A172 (cell line): ENCODE measurements at regions not wholly inside any gene's neighbourhood (a gene's known extent, or its start where the extent isn't known, plus 50 kb on each side); places are given as distances from the start of the nearest gene placed in this dataset.
"Not testable (repeated sequence)": the region's sequence is repeated elsewhere in the genome, so short reads cannot be mapped to it uniquely, and the experiment has no call there.

Source experiments
- DNase-seq: peaks from one replicate; pipeline ENCODE4 v3.0.0-alpha.2; 2015; ENCODE audit warnings: low spot score

DNA sequence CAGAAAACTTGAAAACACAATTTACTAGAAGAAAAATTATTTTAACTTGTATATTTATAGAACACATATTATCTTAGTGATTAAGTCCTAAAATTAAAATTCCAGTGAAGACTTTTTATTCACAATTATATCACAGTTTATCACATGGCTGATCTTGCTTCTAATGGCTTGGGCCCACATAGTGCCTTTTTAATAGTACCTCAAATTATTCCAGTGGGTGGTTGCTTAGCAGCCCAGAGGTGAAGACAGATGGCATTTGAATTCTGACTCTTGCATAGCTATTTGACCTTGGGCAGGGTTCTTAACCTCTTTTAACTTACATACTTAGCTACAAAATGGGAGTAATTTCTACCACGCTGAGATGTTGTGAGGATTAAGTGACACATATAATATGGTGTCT, 214.7 kb upstream of the SGO1 start:
- no peak for DNase-seq

DNA sequence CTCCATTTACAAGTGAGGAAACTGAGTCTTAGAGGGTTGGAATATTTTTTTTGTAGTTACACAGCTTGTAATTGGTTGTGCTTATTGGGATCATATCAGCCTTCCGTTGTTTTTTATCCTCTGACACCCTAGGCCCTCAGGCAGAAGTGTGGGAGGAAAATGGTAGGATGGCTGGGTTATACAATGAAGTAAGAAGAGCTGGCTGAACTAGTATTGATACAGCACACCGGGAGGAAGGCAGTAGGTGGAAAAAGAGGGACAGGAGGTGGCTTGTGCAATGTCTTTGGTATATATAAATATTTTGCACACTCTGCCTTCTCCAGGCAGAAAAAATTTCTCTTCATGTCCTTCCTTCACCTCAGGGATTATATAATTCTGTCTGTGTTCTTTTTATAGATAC, 214.3 kb upstream of the SGO1 start:
- no peak for DNase-seq

DNA sequence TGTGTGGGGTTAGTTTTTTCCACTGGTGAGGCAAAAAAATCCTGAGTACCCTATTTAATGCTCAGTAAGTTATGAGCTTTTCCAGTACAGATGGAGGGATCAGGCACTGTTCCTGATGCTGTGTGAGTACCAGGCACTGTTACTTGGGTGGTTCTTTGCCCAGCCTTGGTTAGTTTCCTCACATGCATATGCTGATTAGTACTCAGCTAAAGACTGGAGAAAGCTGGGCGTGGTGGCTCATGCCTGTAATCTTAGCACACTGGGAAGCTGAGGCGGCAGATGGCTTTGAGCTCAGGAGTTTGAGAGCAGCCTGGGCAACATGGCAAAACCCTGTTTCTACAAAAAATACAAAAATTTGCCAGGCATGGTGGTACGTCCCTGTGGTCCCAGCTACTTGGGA, 210.3 kb upstream of the SGO1 start:
- no peak for DNase-seq

DNA sequence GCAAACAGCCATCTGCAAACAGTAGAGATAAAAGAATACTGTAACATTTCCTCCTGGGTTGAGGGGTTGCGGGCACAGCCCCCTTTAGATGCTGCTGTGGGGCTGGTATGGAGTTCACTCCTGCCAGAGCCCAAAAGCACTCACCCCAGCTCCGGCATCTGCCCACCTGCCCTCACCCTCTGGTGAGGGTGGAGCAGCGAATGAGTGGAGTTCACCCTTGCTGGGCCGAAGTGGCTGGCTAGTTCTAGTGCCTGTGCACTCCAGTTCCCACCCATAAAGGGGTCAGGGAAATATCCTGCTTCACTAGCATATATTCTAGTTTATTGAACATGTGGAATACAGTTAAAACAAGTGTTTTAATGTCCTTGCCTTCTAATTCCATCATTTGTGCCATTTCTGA, 209.7 kb upstream of the SGO1 start:
- DNase-seq: no peak

DNA sequence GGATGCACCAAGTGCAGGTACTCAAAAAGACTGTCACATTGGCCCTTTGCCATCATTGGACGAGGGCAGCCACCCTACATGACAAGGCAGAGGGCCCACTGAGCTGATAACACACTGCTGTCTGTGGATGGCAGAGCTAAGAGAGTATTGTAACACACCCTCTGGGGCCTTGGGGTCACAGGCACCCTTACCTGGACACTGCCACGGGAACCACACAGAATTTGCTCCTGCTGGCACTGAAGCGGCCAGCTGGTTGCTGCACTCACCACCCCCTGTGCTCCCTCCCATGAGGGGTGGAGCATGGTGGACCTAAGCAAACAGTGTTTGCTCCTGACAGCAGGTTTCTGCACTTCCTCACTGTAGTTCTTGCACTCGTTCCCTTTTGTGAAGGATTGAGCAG, 208.2 kb upstream of the SGO1 start:
- DNase-seq: no peak

DNA sequence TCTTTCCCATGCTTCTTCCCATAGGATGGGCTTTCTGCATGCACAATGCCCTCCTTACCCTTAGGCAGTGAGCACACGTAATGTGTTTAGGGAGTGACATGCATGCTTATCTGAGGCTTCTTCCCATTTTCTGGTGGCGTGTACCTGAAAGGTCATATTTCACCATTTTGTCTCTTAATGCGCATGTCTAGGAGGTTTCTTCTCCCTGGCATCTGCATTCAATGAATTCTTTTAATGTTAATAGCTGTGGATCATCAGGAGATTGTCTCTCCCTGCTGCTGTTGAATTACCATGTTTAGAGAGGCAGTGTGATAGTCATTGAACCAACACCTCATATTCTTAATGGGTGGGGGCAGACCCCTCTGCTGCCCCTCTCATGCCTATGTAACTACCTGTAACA, 205.6 kb upstream of the SGO1 start:
- DNase-seq: no peak

DNA sequence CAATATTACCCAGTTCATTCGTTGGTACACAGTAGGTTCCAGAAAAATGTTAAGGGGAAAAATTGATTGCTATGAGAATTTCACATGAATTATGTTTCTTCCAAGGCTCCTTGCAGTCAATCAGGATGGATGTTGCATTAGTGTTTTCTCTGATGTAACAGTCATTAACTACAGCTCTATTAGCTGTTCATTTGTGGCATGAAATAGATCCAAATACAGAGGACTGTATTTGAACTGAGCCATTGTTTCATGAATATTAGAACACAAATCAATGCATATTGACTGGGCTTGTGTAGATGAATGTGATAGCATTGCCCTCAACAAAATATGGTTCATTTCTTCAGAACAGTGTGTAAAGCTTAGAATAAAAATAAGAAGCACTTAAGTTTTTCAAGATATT, 203.0 kb upstream of the SGO1 start:
- DNase-seq: no peak

DNA sequence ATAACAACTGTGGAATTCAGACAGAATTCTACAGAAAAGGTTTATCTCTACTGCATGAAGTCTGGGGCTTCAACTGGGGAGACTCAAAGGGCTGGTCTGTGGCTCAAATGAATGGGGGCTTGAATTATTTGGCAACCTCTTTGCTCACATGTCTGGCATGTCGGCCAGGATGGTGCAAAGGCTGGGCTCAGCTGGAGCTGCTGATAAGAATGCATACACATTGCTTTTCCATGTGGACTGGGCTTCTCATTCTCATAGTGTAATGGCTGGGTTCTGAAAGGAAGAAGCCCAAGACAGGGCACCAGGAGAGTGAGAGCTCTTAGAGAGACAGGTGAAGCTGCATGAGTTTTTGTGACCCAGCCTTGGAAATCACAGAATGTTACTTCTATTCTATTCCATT, 194.3 kb upstream of the SGO1 start:
- no peak for DNase-seq

DNA sequence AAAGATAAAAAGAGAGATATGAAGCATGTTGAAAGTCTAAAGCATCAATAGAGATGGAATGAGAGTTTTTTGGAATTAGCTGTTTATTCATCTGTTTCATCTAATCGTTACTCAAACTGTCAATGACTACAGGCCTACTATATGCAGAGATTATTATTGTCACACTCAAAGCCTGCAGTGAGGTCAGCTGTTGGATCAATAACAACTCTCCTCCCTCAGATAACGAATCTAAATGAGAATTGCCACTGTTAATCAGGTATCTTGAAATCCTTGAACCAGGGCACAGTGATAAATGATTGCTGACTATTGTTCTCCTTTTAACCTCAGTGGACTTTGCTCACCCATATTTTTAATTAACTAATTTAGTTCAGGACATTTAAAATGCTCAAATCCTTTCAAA, 192.3 kb upstream of the SGO1 start:
- no peak for DNase-seq

DNA sequence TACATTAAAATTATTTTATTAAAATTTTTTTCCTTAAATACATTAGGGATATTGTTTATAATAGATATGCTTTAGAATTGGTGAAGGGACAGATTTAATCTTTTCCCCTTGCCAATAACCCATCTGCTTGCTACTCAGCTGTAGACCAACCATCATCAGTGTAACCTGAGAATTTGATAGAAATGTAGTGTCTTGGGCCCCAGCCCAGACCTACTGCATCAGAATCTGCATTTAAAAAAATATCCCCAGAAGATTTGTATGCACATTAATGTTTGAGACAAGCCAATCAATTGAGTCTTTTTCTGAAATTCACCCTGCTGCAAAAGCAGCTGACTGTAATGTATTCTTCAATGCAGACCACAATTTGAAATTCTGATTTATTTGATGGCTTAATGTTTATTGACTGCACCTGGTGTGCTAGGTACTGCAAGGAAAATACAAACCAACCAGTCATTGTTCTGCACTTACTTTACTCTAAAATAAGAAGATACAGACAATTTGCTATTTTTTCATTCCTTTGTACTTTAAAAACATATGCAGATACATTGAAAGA, 190.7 kb upstream of the SGO1 start:
- no peak for DNase-seq

DNA sequence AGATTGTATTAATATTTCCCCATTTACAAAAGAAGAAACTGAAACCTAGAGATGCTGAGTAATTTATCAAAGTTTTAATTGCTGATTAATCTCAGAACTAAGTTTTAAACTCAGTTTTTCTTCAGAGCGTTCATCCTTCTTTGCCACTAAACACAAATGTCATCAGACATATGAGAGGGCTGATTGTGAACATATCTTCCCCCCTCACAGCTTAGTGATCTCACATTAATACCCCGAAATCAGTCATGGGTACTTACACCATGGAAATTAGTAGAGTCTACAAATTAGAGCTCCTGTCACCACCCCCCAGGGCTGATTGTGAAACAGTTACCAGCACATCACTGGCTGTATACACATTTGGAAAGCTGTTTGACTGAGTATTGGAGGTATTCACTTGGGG, 189.3 kb upstream of the SGO1 start:
- no peak for DNase-seq

DNA sequence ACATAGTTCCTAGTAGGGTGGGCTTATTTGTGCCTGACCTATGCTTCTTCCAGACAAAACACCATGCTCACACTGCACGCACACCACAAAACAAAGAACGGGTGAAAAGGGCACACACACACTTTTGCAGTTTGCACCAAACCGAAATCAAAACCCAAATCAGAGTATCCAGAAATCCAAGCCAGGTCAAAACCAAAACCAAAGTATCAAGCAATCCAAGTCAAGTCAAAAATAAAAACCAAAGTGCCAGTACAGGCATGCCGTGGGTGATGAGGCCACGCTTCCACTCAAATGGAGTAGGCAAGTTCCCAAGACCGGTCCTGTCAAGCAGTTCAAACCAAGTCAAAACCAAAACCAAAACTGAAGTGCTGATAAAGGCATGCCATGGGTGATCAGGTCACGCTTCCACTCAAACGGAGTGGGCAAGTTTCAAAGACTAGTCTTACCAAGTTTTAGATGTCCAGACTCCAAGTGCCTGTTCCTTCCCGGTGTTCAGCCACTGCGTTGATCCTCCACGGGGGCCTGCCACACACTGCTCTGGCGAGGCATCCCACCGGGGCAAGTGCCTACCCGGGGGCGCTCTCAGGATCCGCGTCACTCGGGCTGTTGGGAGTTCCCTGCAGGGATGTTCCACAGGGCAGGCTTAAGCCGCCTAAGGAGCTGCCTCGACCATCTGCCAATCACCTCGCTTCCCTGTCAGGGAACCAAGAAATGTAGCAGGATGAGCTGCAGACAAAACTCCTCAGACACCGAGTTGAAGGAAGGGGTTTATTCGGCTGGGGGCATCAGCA, 184.5 kb upstream of the SGO1 start:
- not testable (repeated sequence) for DNase-seq

DNA sequence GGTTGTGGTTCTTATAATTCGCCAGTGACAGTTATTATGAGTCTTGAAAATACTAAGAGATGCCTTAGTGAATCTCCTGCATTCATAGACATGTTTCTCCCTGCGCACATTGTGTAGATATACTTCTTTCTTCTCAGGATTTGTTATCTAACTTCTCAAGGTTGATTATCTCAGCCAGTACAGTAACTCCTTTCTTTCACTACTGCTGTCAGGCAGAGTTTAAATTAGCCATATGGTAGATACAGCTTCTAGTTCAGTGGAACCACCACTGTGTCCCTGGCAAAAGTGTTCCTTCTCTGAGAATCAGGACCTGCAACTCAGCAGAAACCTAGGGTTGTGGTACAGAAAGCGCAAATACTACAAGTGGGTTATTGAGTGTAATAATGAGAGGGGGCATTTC, 175.0 kb upstream of the SGO1 start:
- no peak for DNase-seq

DNA sequence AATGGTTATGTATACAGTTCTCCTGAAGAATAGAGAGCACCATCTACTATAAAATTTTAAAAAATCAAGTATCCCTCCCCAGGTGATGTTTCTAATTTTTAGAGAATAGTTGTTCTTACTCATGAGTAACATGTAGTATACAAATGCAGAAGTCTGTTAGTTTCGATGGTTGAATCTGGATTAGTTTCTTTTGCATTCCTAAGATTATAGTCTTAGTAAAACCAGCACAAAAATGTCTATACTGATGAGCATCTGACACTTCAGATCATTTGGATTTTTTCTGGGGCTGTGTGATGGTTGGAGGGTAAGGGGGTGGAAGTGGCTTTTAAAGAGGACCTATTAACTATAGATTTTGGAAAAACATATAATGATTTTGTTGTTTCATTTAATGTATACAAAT, 167.3 kb upstream of the SGO1 start:
- DNase-seq: no peak

DNA sequence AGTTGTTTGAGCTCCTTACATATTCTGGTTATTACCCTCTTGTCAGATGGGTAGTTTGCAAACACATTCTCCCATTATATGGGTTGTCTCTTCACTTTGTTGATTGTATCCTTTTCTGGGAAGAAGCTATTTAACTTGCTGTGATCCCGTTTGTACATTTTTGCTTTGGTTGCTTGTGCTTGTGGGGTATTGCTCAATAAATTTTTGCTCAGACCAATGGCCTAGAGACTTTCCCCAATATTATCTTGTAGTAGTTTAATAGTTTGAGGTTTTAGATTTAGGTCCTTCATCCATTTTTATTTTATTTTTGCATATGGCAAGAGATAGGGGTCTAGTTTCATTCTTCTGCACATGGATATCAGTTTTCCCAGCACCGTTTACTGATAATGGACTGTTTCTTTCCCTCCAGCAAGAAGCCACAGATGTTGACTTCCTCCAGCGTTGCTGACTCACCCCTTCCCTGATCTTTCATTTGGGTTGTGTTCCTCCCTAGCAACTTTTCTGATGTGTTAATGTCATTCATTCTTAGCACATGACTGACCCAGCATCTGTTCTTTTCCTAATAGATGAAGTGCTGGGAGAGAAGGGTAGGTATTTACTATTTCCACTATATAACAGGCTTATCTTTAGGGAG, 166.7 kb upstream of the SGO1 start:
- DNase-seq: no peak

DNA sequence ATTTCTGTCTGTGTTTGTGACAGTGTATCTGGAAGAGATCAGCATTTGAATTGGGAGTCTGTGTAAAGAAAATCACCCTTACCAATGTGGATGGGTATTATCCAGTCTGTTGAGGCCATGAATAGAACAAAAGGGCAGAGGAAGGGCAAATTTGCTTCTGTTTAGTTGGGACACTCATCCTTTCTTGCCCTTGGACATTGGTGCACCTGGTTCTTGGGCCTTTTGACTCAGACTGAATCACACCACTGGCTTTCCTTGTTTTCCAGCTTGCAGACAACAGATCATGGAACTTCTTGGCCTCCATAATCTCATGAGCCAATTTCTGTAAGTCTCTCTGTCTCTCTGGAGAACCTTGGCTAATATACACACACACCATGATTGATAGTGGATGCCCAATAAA, 164.4 kb upstream of the SGO1 start:
- no peak for DNase-seq

DNA sequence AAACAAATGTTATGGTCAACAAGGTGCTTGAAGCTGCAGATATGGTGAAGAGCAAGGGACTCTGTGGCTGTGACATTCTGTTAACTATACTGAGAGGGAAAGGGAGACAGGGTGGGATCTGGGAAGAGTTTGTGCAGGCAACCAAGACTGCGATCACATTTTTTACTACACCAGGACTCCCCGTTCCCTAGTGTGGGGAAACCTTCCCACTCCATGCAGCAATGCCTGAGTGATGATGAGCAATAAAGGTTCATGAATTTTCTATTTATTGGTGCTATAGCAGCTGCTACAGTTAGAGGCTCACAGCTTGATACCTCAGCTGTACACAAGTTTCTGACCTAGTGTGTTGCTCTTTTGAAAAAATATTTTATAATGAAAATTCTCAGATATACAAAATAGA, 160.9 kb upstream of the SGO1 start:
- DNase-seq: no peak

DNA sequence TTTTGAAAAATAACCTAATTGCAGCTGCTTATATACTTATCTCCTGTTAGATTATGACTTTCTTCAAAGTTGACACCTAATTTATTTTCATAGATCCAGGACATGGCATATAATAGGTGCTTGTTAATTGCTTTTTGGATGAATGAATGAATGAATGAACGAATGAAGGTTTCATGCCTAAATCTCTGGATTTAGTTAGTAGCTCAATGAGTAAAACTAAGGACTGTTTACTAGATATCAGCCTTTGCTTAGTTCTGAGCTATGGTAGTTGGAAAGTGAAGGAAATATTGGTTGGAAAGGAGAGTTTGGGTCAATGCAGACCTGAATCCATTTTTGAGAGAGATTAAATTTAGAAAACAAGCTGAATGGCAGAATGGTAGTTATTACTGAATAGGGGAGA, 160.4 kb upstream of the SGO1 start:
- DNase-seq: no peak

DNA sequence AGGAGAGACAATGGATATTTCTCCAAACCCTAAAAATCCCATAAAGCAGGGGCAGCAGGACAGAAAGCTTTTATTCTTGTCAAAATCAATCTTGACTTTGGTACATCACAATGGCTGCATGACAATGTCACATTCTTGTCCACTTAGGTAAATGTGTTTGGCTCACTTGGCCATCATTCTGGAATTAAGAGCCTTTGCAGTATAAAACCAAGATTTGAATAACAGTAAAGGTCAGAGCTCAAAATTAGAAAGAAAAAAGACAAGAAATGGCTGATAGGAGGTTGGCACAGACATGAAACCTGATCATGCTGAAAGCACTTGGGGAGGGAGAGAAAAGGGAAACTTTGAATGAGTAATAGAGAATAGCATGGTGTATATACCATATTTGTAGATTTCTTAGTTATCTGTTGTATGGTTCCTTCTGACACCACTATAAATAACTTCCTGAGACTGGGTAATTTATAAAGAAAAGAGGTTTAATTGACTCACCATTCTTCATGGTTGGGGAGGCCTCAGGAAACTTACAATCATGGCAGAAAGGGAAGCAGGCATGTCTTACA, 158.5 kb upstream of the SGO1 start:
- DNase-seq: no peak

DNA sequence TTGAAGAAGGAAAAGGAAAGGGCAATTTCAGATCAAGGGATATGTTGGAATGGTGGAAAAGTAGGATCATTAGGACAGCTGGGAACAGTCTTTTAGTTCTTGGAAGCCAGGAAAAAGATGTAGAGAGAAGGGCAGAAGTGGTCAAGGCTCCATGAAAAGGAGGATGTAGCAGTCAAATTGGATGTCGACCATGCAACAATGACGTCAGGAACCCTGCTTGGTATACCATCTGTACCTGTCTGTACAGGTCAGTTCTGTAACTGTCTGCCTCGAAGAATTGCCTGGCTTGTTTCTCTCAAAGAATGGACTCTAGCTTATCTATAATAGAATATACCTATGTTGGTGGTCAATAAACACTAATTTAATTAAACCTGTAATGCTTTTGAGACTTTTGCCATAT, 157.8 kb upstream of the SGO1 start:
- no peak for DNase-seq

DNA sequence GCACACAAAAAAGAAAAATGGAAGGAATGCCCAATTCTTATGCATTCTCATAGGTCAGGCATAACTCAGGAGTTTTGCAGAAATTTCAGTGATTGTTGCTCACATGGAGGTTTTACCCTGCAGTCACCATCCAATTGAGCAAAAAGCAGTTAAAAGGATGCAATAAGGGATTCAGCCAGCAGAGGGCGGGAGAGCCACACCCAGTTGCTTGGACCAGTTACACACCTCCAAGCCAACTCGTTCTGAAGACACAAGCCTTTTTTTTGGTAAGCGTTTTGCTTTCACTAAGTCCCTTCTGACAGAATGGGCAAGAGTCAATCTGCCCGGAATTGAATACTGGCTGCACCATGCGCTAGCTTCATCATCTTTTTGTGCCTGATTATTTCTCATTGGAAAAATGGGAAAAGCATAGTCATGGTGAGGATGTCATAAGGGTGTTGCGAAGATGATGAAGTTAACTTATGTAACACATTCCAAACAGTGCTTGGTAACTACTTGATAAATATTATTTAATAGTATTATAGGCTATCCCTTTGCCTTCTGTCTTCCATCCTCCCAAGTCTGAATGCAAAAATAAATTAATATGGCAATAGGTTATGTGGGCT, 154.4 kb upstream of the SGO1 start:
- peak; percentile 84 for DNase-seq

DNA sequence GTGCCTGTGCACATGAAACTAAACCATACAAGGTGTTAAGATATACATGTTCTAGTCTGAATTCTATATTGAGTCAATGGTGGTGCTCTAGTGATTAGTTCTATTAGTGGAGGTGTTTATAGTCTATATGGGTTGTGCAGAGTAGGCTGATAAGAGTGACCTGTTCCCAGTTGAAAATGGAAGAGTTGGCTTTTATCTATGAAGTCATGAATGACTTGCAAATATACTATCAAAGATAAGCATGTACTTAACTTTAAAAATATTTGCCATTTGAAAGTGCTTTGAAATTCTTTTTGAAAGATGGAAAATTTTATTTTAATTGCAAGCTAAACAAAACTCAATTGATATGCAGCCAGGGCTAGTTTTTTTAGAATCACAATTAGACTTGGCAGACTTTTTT, 150.6 kb upstream of the SGO1 start:
- no peak for DNase-seq

DNA sequence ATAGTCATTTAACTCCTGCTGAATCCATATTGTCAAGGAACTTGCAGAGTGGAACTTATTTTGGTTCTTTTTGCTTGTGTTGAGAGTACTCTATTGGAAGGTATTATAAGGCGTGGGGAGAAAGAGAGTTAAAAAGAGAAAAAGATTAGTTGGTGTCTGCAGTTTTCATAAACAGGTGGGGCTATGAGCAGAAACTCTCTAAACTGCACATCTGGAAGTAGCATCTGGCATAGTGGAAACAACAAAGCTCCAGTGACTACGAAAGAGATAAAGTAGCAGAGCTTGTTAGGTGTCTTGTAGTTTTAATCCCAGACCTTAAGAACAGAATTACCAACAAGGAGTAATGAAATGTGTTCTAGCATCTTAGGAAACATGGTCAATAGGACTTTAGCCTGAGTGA, 148.8 kb upstream of the SGO1 start:
- no peak for DNase-seq
